GM12874 (cell line): ENCODE measurements at regions not wholly inside any gene's neighbourhood (a gene's known extent, or its start where the extent isn't known, plus 50 kb on each side); places are given as distances from the start of the nearest gene placed in this dataset.

Source experiments
- CTCF ChIP-seq: IDR thresholded peaks from 2 replicates; pipeline ENCODE4 v1.5.1; 2011; ENCODE audit warnings: low read depth, mild to moderate bottlenecking, control low read depth, low read length, moderate library complexity; ENCODE audit not compliant: insufficient read depth

DNA sequence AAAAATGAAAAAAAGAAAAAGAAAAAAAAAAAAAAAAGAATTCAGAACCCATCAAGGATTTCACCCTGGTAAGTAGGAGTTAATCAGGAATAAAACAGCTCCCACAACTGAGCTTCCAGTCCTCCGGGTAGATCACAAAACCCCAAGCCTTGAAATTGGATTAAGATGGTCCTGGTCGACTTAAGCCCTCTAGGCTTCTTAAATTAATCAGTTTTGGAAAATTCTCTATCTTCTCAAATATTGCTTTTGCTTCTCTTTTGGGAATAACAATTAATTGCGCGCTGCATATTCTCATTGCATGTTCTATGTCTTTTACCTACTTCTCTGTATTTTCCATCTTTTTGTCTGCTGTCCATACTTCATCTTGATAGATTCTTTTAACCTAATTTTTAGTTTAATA is 348.0 kb upstream of the MEX3C start:
- no peak for TF ChIP-seq CTCF

- TF ChIP-seq CTCF: no peak
Measured at GRCh38 chr18:51559198-51559901, 361.9 kb upstream of the MEX3C start.

GRCh38 chr18:51559902-51560287 is 362.4 kb upstream of the MEX3C start:
- no peak for TF ChIP-seq CTCF

DNA sequence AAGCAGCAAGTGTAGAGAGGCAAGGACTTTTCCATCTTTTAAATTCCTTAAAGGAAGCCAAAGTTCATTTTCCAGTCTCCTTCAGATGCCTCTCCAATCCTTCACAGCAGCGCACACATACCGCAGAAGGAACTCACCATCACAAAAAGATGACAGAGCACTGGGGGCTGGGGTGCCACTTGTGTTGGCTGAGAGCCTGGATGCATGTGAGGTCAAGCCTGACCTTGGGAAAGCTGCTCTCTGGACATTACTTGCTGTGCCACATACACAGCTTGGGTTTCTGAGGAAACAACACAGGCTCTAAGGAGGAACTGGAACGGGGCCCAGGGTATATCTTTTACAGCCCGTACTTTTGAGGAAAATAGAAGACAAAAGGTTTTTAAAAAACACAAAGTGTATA is 364.3 kb upstream of the MEX3C start:
- no peak for TF ChIP-seq CTCF

- TF ChIP-seq CTCF: no peak
Measured at GRCh38 chr18:51562866-51563265, 365.4 kb upstream of the MEX3C start.

DNA sequence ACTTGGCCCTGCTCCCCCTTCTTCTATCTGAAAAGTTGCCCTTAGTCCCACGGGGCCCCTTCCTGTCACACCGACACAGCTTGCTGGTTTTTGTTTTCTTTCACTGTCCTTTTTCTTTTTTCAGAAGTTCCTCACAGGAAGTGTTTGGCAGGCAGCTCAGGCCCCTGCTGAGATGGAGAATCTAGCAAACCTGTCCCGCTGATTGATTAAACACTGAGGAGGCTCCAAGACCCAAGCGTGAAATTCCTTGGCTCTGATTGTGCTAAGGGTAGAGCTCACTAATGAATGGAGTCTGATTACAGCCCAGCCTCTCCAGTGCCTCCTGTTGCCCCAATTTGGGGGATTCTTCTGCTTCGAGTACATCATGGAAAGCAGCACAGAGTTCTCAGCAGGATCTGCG is 365.9 kb upstream of the MEX3C start:
- no peak for TF ChIP-seq CTCF

- TF ChIP-seq CTCF: no peak
Measured at GRCh38 chr18:51568151-51568550, 370.7 kb upstream of the MEX3C start.
